Activated T-helper 1 cell treated with anti-CD3 and anti-CD28 coated beads, Interleukin-12 subunit alpha, Interleukin-12 subunit beta, Interleukin-2, Interleukin-4 antibody, amounts not matched to agents 30 ng/mL and 10 ng/mL and 1 ng/mL, durations not matched to agents 14 hours and 24 hours and 36 hours (primary cell): ENCODE measurements at regions not wholly inside any gene's neighbourhood (a gene's known extent, or its start where the extent isn't known, plus 50 kb on each side); places are given as distances from the start of the nearest gene placed in this dataset.

Source experiments
- DNase-seq: peaks from one replicate; pipeline ENCODE4 v3.0.0; 2021; ENCODE audit warnings: low spot score
- H3K27ac Mint-ChIP-seq: one replicate; pipeline ENCODE4 v1.8.0; 2021; ENCODE audit warnings: mild to moderate bottlenecking, mixed read lengths
- H3K27me3 Mint-ChIP-seq: one replicate; pipeline ENCODE4 v1.8.0; 2022; ENCODE audit warnings: mild to moderate bottlenecking, moderate library complexity, mixed read lengths; ENCODE audit not compliant: insufficient read depth
- H3K36me3 Mint-ChIP-seq: one replicate; pipeline ENCODE4 v1.8.0; 2021; ENCODE audit warnings: low read depth, mixed read lengths
- H3K4me1 Mint-ChIP-seq: one replicate; pipeline ENCODE4 v1.8.0; 2021; ENCODE audit warnings: low read depth, mixed read lengths
- H3K4me3 Mint-ChIP-seq: one replicate; pipeline ENCODE4 v1.8.0; 2021; ENCODE audit warnings: mild to moderate bottlenecking, moderate library complexity, mixed read lengths
- H3K9me3 Mint-ChIP-seq: one replicate; pipeline ENCODE4 v1.8.0; 2021; ENCODE audit warnings: mixed read lengths
- intact Hi-C: fragments of 100-400 bp; cut with micrococcal nuclease; formaldehyde crosslinking; loops from one replicate; pipeline ENCODE4 v1.15.1; 2024

GRCh38 chr5:96150007-96150406, 188.4 kb upstream of the ELL2 start:
- H3K27me3 Mint-ChIP-seq: peaks cover 4% of the 10 kb centered on the region
- H3K36me3 Mint-ChIP-seq: no peaks in the 10 kb centered on the region
- intact Hi-C loops: loop anchor here (10.0 kb wide), 1 partner anchor 185 kb away; no protein-coding TSS in a partner anchor
- no peak overlapping the region for H3K27ac Mint-ChIP-seq
- no peaks in the 10 kb centered on the region for H3K9me3 Mint-ChIP-seq
- H3K4me3 Mint-ChIP-seq: no peak overlapping the region
- H3K4me1 Mint-ChIP-seq: no peaks in the 10 kb centered on the region
- DNase-seq: no peak

GRCh38 chr5:96149546-96149945, 187.9 kb upstream of the ELL2 start:
- Mint-ChIP-seq H3K27ac (no peak overlapping the region), H3K36me3 (no peaks in the 10 kb centered on the region), H3K27me3 (peaks cover 4% of the 10 kb centered on the region), H3K9me3 (no peaks in the 10 kb centered on the region), H3K4me3 (no peak overlapping the region), H3K4me1 (no peaks in the 10 kb centered on the region)
- intact Hi-C loops: no loop called here
- DNase-seq: no peak

- intact Hi-C loops: no loop called here
- no peak overlapping the region for H3K27ac Mint-ChIP-seq
- H3K4me1 Mint-ChIP-seq: no peaks in the 10 kb centered on the region
- no peaks in the 10 kb centered on the region for H3K36me3 Mint-ChIP-seq
- no peak overlapping the region for H3K4me3 Mint-ChIP-seq
- no peaks in the 10 kb centered on the region for H3K9me3 Mint-ChIP-seq
- peaks cover 4% of the 10 kb centered on the region for H3K27me3 Mint-ChIP-seq
- DNase-seq: no peak
These were observed 187.4 kb upstream of the ELL2 start for GRCh38 chr5:96149021-96149420.

DNA sequence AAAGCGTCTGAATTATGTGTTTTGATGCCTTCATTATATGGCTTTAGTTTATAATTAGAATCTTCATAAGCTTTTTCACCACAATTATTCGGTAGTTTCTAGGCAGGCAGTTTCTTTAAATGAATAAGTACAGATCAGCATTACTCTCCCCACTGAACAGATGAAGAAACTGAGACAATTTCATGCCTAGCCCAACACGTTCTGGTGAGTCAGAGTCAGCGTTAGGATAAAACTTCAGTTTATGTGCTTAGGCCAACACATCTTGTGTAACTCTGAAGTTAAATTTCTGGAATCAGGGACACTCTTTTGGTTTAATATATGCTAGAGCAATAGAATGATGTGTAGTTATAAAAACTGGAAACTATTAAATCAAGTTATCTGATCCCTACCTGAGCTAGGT, 186.7 kb upstream of the ELL2 start:
- Mint-ChIP-seq H3K4me1 (no peaks in the 10 kb centered on the region), H3K27ac (no peak overlapping the region), H3K4me3 (no peak overlapping the region), H3K27me3 (peaks cover 4% of the 10 kb centered on the region), H3K9me3 (no peaks in the 10 kb centered on the region), H3K36me3 (no peaks in the 10 kb centered on the region)
- no peak for DNase-seq
- intact Hi-C loops: no loop called here

- Mint-ChIP-seq H3K27ac (no peak overlapping the region), H3K4me3 (no peak overlapping the region), H3K27me3 (peaks cover 4% of the 10 kb centered on the region), H3K9me3 (no peaks in the 10 kb centered on the region), H3K4me1 (no peaks in the 10 kb centered on the region), H3K36me3 (no peaks in the 10 kb centered on the region)
- intact Hi-C loops: no loop called here
- DNase-seq: no peak
These were observed 186.2 kb upstream of the ELL2 start for GRCh38 chr5:96147866-96148265.

- no peaks in the 10 kb centered on the region for H3K9me3 Mint-ChIP-seq
- peak; percentile 3 for DNase-seq
- no peak overlapping the region for H3K4me3 Mint-ChIP-seq
- intact Hi-C loops: no loop called here
- H3K27me3 Mint-ChIP-seq: peaks cover 7% of the 10 kb centered on the region
- H3K36me3 Mint-ChIP-seq: no peaks in the 10 kb centered on the region
- H3K27ac Mint-ChIP-seq: no peak overlapping the region
- H3K4me1 Mint-ChIP-seq: no peaks in the 10 kb centered on the region
These were observed 185.0 kb upstream of the ELL2 start for GRCh38 chr5:96146675-96147074.

DNA sequence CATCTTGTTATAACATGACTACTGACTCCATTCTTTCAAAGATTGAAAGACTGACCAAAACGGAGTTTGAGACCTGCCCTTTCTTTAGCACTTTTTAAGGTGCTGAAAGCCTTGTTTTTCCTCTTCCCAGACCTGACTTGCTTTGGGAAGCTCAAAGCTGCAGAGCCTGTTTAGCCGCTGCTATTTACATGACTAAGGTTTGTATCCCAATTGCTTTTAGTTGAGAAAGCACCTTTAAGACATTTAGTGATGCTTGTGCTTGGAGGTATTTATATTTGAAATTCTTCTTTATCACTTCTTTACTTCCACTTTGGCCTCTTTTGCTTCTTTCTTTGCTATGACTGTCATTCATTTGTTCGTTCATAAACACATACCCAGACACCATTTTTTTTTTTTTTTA, 182.6 kb upstream of the ELL2 start:
- Mint-ChIP-seq H3K27me3 (peaks cover 12% of the 10 kb centered on the region), H3K4me1 (no peaks in the 10 kb centered on the region), H3K36me3 (no peaks in the 10 kb centered on the region), H3K9me3 (no peaks in the 10 kb centered on the region), H3K4me3 (no peak overlapping the region), H3K27ac (no peak overlapping the region)
- no peak for DNase-seq
- intact Hi-C loops: no loop called here

GRCh38 chr5:96143450-96143849, 181.8 kb upstream of the ELL2 start:
- Mint-ChIP-seq H3K4me3 (no peak overlapping the region), H3K36me3 (no peaks in the 10 kb centered on the region), H3K4me1 (no peaks in the 10 kb centered on the region), H3K27me3 (peaks cover 10% of the 10 kb centered on the region), H3K27ac (no peak overlapping the region), H3K9me3 (no peaks in the 10 kb centered on the region)
- DNase-seq: no peak
- intact Hi-C loops: no loop called here

DNA sequence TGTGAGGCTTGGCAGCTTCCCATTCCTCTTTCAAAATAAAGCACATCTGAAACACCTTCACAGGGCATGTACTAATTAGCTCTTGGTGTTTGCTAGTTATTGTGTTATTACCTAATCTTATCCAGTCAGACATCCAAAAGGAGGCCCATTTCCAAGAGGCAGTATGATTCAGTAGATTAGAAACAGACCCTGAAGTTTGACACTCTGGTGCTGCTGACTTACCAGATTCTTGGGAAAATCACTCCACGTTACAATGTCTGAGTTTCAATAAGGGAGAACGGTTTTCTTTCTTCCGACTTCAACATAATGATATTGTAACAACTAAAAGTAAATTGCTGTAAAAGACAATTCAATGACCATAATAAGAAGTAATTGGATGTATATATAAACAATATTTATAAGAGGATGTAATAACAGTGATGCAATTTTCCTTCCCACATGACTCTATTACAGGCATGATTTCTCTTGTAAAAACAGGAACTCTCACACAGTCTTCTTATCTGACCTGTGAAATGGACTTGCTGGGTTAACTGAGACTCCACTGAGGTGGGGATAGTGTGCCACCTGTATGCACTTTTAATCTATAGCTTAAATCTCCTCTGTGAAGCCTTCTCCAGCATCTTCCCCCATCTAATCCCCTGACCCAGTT, 181.3 kb upstream of the ELL2 start:
- no peak overlapping the region for H3K4me3 Mint-ChIP-seq
- H3K27me3 Mint-ChIP-seq: peaks cover 12% of the 10 kb centered on the region
- H3K36me3 Mint-ChIP-seq: no peaks in the 10 kb centered on the region
- intact Hi-C loops: no loop called here
- no peak for DNase-seq
- H3K4me1 Mint-ChIP-seq: no peaks in the 10 kb centered on the region
- no peaks in the 10 kb centered on the region for H3K9me3 Mint-ChIP-seq
- no peak overlapping the region for H3K27ac Mint-ChIP-seq

- H3K4me3 Mint-ChIP-seq: no peak overlapping the region
- no peaks in the 10 kb centered on the region for H3K9me3 Mint-ChIP-seq
- no peaks in the 10 kb centered on the region for H3K4me1 Mint-ChIP-seq
- no peaks in the 10 kb centered on the region for H3K36me3 Mint-ChIP-seq
- intact Hi-C loops: no loop called here
- H3K27me3 Mint-ChIP-seq: peaks cover 13% of the 10 kb centered on the region
- H3K27ac Mint-ChIP-seq: no peak overlapping the region
- DNase-seq: no peak
These were observed 180.6 kb upstream of the ELL2 start for GRCh38 chr5:96142184-96142781.

GRCh38 chr5:96141749-96142148, 180.1 kb upstream of the ELL2 start:
- Mint-ChIP-seq H3K9me3 (no peaks in the 10 kb centered on the region), H3K4me3 (no peak overlapping the region), H3K27ac (no peak overlapping the region), H3K4me1 (no peaks in the 10 kb centered on the region), H3K27me3 (peaks cover 16% of the 10 kb centered on the region), H3K36me3 (no peaks in the 10 kb centered on the region)
- no peak for DNase-seq
- intact Hi-C loops: no loop called here

DNA sequence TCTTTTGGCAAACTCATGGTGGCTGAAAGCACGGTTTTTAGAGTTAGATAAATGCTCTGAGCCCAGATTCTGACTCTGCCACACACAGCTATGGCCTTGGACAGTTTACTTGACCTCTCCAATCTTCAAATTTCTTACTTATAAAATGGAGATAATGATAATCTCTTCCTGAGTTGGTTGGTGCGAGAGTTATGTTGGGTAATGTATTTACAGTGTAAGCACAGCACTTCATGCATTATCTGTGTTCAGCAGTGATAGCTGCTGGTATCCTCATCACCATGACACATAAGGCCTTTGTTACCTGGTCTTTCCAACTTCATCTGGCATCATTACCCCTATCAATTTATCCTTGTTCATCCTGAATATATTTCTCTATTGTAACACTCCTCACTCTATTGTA, 178.8 kb upstream of the ELL2 start:
- H3K4me3 Mint-ChIP-seq: no peak overlapping the region
- H3K9me3 Mint-ChIP-seq: no peaks in the 10 kb centered on the region
- no peaks in the 10 kb centered on the region for H3K4me1 Mint-ChIP-seq
- peaks cover 14% of the 10 kb centered on the region for H3K27me3 Mint-ChIP-seq
- DNase-seq: no peak
- intact Hi-C loops: no loop called here
- no peaks in the 10 kb centered on the region for H3K36me3 Mint-ChIP-seq
- H3K27ac Mint-ChIP-seq: no peak overlapping the region

GRCh38 chr5:96140084-96140483, 178.4 kb upstream of the ELL2 start:
- Mint-ChIP-seq H3K4me3 (no peak overlapping the region), H3K27me3 (peaks cover 14% of the 10 kb centered on the region), H3K36me3 (no peaks in the 10 kb centered on the region), H3K9me3 (no peaks in the 10 kb centered on the region), H3K4me1 (no peaks in the 10 kb centered on the region), H3K27ac (no peak overlapping the region)
- DNase-seq: no peak
- intact Hi-C loops: no loop called here

DNA sequence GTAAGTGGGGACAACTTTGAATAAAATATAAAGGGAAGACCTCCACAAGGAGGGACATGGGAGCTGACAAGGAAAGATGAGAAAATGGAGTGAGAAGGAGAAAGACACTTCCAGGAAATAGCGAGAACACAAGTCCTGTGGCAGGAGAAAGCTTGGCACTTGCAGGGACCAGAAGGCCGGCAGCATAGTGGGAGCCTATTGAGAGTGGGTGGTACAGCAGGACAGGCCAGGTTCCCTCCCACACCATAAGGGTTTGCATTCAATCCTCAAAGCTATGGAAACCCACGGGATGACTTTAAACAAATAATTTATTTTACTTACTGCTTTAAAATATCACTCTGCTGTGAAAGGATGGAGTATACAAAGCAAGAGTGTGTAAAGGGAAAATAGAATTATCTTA, 173.2 kb upstream of the ELL2 start:
- no peak for DNase-seq
- Mint-ChIP-seq H3K9me3 (no peaks in the 10 kb centered on the region), H3K27ac (no peak overlapping the region), H3K36me3 (no peaks in the 10 kb centered on the region), H3K27me3 (peaks cover 10% of the 10 kb centered on the region), H3K4me3 (no peak overlapping the region), H3K4me1 (no peaks in the 10 kb centered on the region)
- intact Hi-C loops: no loop called here
